Ascending aorta (tissue), 2 donors: ENCODE measurements at regions not wholly inside any gene's neighbourhood (a gene's known extent, or its start where the extent isn't known, plus 50 kb on each side); places are given as distances from the start of the nearest gene placed in this dataset.

Experiments
- DNase-seq, 2 donors: peaks; one replicate each; pipeline ENCODE4 v3.0.0-alpha.2; 2019; ENCODE audit warnings: low spot score in 2 of 2
- H3K27ac ChIP-seq, 2 donors: fragments of 200-600 bp; sonication (generic); one replicate each; pipeline ENCODE4 v1.5.1; 2016 to 2017; ENCODE audit warnings: mild to moderate bottlenecking in 1 of 2
- H3K27me3 ChIP-seq: fragments of 200-600 bp; sonication (generic); one replicate; pipeline ENCODE4 v1.5.1; 2017
- H3K36me3 ChIP-seq, 2 donors: fragments of 200-600 bp; sonication (generic); one replicate each; pipeline ENCODE4 v1.5.1; 2016
- H3K4me1 ChIP-seq, 2 donors: fragments of 200-600 bp; sonication (generic); one replicate each; pipeline ENCODE4 v1.5.1; 2016 to 2017; ENCODE audit warnings: mild to moderate bottlenecking in 1 of 2
- H3K4me3 ChIP-seq, 2 donors: fragments of 200-600 bp; sonication (generic); one replicate each; pipeline ENCODE4 v1.5.1; 2016 to 2017; ENCODE audit warnings: mild to moderate bottlenecking in 1 of 2
- H3K9me3 ChIP-seq, 2 donors: fragments of 200-600 bp; sonication (generic); one replicate each; pipeline ENCODE4 v1.5.1; 2016
- CTCF ChIP-seq, 3 experiments: fragments of 200-600 bp in 2 of 3; fragments of 450-650 bp in 1 of 3; sonication (generic) in 2 of 3; IDR thresholded peaks; one replicate each; pipeline ENCODE4 v1.5.1; 2016 to 2019; ENCODE audit warnings: antibody characterized with exemption in 3 of 3, mild to moderate bottlenecking in 1 of 3, moderate library complexity in 1 of 3
- intact Hi-C: fragments of 100-400 bp; cut with DNase I; formaldehyde crosslinking; loops from one replicate; pipeline ENCODE4 v1.15.1; 2023

GRCh38 chr2:796141-796985 lies 119.2 kb upstream of the TMEM18 start:
- H3K4me3 ChIP-seq, result no peak overlapping the region
- no peaks in the 10 kb centered on the region for H3K9me3 ChIP-seq
- no peaks in the 10 kb centered on the region for H3K36me3 ChIP-seq
- intact Hi-C loops, result no loop called here
- no peaks in the 10 kb centered on the region for H3K4me1 ChIP-seq
- H3K27me3 ChIP-seq, result no peaks in the 10 kb centered on the region
- no peak overlapping the region for H3K27ac ChIP-seq
- no peak for DNase-seq
- no peak for TF ChIP-seq CTCF (IDR thresholded peaks at IDR 0.05)

GRCh38 chr2:795531-796041 lies 118.4 kb upstream of the TMEM18 start:
- intact Hi-C loops, result no loop called here
- no peaks in the 10 kb centered on the region for H3K27me3 ChIP-seq
- no peak overlapping the region for H3K4me3 ChIP-seq
- no peaks in the 10 kb centered on the region for H3K36me3 ChIP-seq
- no peak for TF ChIP-seq CTCF (IDR thresholded peaks at IDR 0.05)
- H3K9me3 ChIP-seq, result no peaks in the 10 kb centered on the region
- DNase-seq, result no peak
- H3K4me1 ChIP-seq, result no peaks in the 10 kb centered on the region
- no peak overlapping the region for H3K27ac ChIP-seq

DNA sequence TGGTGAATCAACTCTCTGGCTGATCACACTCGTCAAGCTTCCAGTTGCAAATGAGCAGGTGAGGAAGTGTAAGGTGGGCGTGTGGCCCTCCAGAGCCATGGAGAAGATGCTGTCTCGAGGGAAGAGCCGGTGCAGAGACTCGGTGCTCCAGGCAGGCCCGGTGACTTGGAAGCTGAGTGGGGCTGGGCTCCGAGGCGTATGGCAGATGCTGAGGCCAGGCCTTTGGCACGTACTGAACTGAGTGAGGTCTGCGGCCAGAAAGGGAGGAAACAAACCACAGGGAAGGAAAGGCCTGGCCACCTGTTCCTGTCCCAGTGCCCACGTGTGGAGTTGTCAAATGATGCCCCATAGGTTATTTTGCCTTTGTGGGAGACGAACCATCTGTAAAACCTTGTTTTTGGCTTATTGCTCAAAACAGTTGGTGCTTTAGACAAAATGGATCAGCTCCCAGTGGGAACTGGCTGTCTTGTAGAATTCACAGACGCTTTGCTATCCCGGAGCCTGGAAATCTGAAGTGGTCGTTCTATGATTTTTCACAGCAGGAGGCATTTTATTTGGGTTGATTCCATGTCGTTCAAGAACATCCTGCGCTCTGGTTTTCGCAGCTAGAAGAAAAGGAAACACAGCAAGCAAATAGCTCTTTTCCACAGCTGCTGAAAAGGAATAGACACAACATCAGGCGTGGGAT lies 117.5 kb upstream of the TMEM18 start:
- intact Hi-C loops, result no loop called here
- H3K36me3 ChIP-seq, result no peaks in the 10 kb centered on the region
- H3K9me3 ChIP-seq, result no peaks in the 10 kb centered on the region
- no peaks in the 10 kb centered on the region for H3K27me3 ChIP-seq
- DNase-seq, result no peak
- no peak for TF ChIP-seq CTCF (IDR thresholded peaks at IDR 0.05)
- no peak overlapping the region for H3K27ac ChIP-seq
- no peak overlapping the region for H3K4me3 ChIP-seq
- no peaks in the 10 kb centered on the region for H3K4me1 ChIP-seq

GRCh38 chr2:793236-793635 lies 116.0 kb upstream of the TMEM18 start:
- H3K27ac ChIP-seq, result no peak overlapping the region
- no peaks in the 10 kb centered on the region for H3K27me3 ChIP-seq
- no peaks in the 10 kb centered on the region for H3K36me3 ChIP-seq
- no peak overlapping the region for H3K4me3 ChIP-seq
- H3K4me1 ChIP-seq, result no peaks in the 10 kb centered on the region
- no peak for DNase-seq
- no peaks in the 10 kb centered on the region for H3K9me3 ChIP-seq
- no peak for TF ChIP-seq CTCF (IDR thresholded peaks at IDR 0.05)
- intact Hi-C loops, result no loop called here

DNA sequence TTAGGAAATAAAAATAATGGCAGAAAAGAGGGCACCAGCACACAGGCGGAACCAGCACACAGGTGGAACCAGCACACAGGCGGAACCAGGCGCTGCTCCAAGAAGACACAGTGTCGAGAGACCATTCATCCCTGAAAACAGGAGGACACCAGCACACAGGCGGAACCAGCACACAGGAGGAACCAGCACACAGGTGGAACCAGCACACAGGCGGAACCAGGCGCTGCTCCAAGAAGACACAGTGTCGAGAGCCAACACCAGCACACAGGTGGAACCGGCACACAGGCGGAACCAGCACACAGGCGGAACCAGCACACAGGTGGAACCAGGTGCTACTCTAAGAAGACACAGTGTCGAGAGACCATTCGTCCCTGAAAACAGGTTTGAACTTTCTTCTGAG lies 115.5 kb upstream of the TMEM18 start:
- intact Hi-C loops, result no loop called here
- Histone ChIP-seq H3K9me3 (no peaks in the 10 kb centered on the region), H3K27ac (no peak overlapping the region), H3K4me3 (no peak overlapping the region), H3K4me1 (no peaks in the 10 kb centered on the region), H3K36me3 (no peaks in the 10 kb centered on the region), H3K27me3 (no peaks in the 10 kb centered on the region)
- TF ChIP-seq CTCF (IDR thresholded peaks at IDR 0.05), result no peak
- no peak for DNase-seq
